ENCODE measurements at regions not wholly inside any gene's neighbourhood (a gene's known extent, or its start where the extent isn't known, plus 50 kb on each side); places are given as distances from the start of the nearest gene placed in this dataset.
A peak's percentile ranks its signal among the peaks of the same experiment; 100 is the strongest.

DNA sequence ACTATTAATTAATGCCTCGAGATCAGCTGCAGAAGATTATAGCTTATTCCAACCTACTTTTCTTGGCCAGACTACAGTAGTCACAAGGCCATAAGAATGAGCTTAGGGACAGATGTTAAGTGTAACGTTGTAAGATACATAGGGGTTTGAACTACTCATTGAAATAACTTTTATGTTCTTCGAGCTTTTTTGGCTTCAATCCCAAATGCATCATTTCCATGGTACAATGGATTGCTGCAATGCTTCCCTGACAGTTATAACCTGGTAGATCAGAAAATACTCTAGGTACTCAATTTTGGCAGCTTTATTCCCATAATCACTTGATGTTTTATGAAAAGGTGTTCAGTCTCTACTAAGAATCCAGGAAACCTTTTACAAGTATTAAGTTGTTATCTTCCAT lies 2216.7 kb upstream of the PCDH20 start:
- TF ChIP-seq, protein P1, sequence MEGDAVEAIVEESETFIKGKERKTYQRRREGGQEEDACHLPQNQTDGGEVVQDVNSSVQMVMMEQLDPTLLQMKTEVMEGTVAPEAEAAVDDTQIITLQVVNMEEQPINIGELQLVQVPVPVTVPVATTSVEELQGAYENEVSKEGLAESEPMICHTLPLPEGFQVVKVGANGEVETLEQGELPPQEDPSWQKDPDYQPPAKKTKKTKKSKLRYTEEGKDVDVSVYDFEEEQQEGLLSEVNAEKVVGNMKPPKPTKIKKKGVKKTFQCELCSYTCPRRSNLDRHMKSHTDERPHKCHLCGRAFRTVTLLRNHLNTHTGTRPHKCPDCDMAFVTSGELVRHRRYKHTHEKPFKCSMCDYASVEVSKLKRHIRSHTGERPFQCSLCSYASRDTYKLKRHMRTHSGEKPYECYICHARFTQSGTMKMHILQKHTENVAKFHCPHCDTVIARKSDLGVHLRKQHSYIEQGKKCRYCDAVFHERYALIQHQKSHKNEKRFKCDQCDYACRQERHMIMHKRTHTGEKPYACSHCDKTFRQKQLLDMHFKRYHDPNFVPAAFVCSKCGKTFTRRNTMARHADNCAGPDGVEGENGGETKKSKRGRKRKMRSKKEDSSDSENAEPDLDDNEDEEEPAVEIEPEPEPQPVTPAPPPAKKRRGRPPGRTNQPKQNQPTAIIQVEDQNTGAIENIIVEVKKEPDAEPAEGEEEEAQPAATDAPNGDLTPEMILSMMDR (conservative IDR thresholded peaks at IDR 0.05; ENCODE audit: low read depth, low read length): no peak
- no peak for DNase-seq (ENCODE audit: low read depth)
- no peak overlapping the region for H3K4me3 ChIP-seq (ENCODE audit: low read depth, low read length)

DNA sequence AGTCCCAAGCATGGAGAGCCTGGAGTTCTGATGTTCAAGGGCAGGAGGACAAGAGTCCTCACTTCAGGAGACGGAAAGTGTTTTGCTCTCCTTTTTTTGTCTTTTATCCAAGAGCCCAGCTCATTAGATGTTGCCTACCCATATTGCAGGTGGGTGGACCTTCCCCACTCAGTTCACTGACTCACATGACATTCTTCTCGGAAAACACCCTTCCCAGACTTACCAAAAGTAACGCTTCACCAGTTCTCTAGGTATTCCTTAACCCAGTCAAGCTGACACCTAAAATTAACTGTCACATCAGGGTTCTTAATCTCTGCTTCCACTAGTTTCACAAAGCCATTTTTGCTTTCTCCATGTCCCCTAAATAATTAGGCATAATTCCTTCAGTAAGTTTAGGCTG lies 2215.4 kb upstream of the PCDH20 start:
- TF ChIP-seq, protein P1 (conservative IDR thresholded peaks at IDR 0.05; ENCODE audit: low read depth, low read length): no peak
- DNase-seq (ENCODE audit: low read depth): peak; percentile 61
- peak overlapping the region; percentile 16 for H3K4me3 ChIP-seq (ENCODE audit: low read depth, low read length)

DNA sequence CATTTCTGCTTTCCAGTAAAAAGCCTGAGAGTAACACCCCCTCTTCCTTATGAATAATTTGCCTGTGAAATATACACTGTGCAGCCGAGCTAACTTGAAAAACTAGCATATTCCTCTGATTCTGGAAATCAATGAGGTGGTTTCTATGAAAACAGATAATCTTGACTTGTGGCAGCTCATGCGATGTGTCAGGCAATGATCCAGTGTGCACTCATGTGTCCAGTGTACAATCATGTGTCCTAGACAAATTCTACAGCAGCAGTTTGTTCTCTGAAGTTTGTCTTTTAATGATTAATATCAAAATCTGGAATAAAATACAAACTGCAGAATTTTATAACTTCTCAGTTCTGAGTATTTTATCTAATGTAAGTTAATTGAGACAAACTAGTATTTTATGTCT lies 2213.9 kb upstream of the PCDH20 start:
- TF ChIP-seq, protein P1 (conservative IDR thresholded peaks at IDR 0.05; ENCODE audit: low read depth, low read length): no peak
- no peak for DNase-seq (ENCODE audit: low read depth)
- no peak overlapping the region for H3K4me3 ChIP-seq (ENCODE audit: low read depth, low read length)

DNA sequence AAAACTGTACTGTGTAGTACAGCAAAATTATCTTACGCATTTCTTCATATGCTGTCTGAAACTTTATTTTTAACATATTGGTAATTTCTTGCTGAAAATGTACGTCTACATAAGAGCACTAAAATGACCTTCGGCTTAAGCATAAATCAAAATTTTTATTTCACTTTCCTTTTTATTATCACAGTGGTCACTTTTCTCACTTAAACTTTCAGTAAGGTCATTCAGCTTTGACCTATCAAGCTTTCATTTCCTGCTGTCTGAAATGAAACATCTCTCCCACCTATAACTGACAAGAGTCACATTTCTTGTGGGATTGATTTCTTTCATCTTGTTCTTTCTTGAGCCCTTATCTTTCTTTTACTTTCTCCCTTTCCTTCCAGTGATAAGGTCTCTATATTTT lies 2212.7 kb upstream of the PCDH20 start:
- no peak overlapping the region for H3K4me3 ChIP-seq (ENCODE audit: low read depth, low read length)
- TF ChIP-seq, protein P1 (conservative IDR thresholded peaks at IDR 0.05; ENCODE audit: low read depth, low read length): no peak
- DNase-seq (ENCODE audit: low read depth): no peak

DNA sequence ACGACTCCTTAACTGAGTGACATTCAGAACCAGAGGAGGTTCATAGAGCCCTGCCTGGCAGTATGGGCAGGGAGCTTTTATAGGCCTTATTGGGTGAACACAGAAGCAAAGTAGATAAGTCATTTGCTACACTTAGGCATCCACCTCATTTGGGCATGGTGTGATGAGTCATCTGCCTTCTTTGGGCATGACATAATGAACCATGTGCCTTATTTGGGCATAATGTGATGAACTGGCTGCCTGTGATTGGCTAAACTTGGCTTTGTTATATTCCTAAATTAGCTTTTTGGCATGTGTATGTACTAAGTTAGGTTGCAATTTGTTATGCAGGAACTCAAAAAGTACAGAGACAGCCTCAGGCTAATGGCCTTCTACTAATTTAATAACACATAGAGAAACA lies 2210.2 kb upstream of the PCDH20 start:
- TF ChIP-seq, protein P1 (conservative IDR thresholded peaks at IDR 0.05; ENCODE audit: low read depth, low read length): no peak
- H3K4me3 ChIP-seq (ENCODE audit: low read depth, low read length): no peak overlapping the region
- DNase-seq (ENCODE audit: low read depth): no peak

DNA sequence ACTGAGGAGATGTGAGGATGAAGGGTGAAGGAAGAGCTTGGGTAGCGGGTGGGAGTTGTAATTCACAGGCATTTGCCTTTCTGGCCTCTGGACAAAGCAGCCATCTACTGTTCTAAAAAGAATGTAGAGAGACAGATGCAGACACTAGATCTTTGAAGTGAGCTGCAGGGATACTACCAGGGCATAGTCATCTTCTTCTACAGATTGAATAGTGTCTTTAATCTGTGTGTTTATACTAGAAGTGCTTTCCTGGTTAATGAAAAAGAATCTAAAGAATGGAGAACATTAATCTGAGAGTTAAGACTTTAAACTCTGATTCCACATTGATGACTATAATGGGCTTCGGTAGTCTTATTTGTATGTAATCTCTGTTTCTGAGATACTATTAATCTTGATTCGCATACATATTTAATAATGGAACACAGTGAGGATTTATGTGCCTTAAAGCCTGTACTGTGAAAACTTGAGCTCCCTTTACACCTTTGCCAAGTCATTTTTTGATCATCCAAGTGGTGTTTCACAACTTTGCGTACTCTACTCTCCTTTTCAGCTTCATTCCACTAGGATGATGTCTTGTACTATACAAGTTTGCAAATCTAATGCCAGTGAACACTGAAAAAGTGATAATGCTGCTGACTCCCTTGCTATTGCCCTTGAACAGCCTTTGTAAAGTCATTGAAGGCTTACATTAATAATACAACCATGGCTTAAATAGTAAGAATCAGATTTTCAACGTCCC lies 2199.4 kb upstream of the PCDH20 start:
- TF ChIP-seq, protein P1 (conservative IDR thresholded peaks at IDR 0.05; ENCODE audit: low read depth, low read length): no peak
- no peak for DNase-seq (ENCODE audit: low read depth)
- no peak overlapping the region for H3K4me3 ChIP-seq (ENCODE audit: low read depth, low read length)

DNA sequence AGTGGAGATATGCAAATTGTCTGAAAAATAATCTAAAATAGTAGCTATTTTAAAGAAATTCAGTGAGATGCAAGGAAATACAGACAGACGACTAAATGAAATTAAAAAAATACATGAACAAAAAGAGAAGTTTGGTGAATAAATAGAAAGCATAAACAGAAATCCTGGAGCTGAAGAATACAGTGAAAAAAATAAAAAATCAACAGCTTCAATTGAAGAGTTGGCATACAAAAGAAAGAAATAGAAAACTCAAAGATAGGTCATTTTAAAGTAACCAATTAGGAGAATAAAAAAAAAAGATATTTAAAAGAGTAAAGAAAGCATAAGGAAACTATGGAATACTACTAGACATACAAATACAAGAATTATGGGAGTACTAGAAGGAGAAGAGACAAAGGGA lies 2191.5 kb upstream of the PCDH20 start:
- TF ChIP-seq, protein P1 (conservative IDR thresholded peaks at IDR 0.05; ENCODE audit: low read depth, low read length): no peak
- DNase-seq (ENCODE audit: low read depth): no peak
- H3K4me3 ChIP-seq (ENCODE audit: low read depth, low read length): no peak overlapping the region
